SH-SY5Y (cell line): ENCODE measurements at regions not wholly inside any gene's neighbourhood (a gene's known extent, or its start where the extent isn't known, plus 50 kb on each side); places are given as distances from the start of the nearest gene placed in this dataset.

ENCODE experiments used
- GATA2 ChIP-seq: IDR thresholded peaks from 2 replicates; pipeline ENCODE4 v1.6.1; 2011; ENCODE audit warnings: mild to moderate bottlenecking, low read depth, low read length
- GATA3 ChIP-seq: IDR thresholded peaks from 2 replicates; pipeline ENCODE4 v1.6.1; 2011; ENCODE audit warnings: low read depth, mild to moderate bottlenecking, low read length, moderate library complexity

DNA sequence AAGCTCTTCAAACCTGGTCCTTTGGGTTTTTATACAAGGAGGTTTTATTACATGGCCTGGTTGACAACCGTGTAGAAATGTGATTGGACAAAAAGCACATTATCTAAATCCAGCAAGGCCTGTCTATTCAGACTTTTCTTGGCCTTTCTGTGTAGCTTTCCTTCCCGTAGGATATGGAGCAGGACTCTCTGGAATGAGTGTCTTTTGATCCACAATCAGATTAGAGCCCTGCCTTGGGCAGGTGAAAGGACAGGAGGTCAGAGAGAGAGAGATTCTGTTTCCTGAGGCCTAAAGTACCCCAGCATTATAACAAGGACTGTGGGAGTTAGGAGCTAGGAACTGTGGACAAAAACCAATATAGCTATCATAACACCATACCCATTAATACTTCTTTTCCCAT lies 375.5 kb upstream of the RGS6 start:
- TF ChIP-seq GATA2 (no peak), GATA3 (no peak)
